ENCODE measurements at regions not wholly inside any gene's neighbourhood (a gene's known extent, or its start where the extent isn't known, plus 50 kb on each side); places are given as distances from the start of the nearest gene placed in this dataset.
A peak's percentile ranks its signal among the peaks of the same experiment; 100 is the strongest.

DNA sequence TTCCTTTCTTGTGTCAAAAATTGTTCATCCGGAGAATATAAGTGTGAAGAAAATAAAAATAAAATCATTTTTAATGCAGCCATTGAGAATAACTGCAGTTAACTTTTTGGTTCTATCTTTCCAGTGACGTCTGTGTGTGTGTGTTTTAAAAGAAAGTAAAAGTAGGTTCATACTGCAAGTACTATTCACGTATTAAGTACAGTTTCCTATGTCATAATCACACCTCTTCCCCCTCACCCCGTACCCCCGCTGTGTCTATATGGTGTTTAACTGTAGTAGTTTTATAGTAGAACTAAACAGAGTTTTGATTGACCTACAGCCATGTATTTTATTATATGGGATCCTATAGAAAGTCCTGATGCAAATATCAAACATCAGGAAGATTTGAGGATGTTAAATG is 78.5 kb upstream of the CLCN4 start:
- H3K4me1 ChIP-seq (replicated peaks in 1 of 2): peaks cover under 1 to 5% of the 10 kb centered on the region in 2 donors
- intact Hi-C loops (cut with DNase I): no loop called here
- H3K27ac ChIP-seq: no peak overlapping the region
- WGBS, 4 donors: 78 to 87% (median 85%) methylated on average over 5 of the region's 5 CpGs
- H3K27me3 ChIP-seq: no peaks in the 10 kb centered on the region
- TF ChIP-seq, protein P1, sequence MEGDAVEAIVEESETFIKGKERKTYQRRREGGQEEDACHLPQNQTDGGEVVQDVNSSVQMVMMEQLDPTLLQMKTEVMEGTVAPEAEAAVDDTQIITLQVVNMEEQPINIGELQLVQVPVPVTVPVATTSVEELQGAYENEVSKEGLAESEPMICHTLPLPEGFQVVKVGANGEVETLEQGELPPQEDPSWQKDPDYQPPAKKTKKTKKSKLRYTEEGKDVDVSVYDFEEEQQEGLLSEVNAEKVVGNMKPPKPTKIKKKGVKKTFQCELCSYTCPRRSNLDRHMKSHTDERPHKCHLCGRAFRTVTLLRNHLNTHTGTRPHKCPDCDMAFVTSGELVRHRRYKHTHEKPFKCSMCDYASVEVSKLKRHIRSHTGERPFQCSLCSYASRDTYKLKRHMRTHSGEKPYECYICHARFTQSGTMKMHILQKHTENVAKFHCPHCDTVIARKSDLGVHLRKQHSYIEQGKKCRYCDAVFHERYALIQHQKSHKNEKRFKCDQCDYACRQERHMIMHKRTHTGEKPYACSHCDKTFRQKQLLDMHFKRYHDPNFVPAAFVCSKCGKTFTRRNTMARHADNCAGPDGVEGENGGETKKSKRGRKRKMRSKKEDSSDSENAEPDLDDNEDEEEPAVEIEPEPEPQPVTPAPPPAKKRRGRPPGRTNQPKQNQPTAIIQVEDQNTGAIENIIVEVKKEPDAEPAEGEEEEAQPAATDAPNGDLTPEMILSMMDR (IDR thresholded peaks at IDR 0.05): no peak
- TF ChIP-seq POLR2A (IDR thresholded peaks at IDR 0.05): no peak
- no peak overlapping the region for H3K4me3 ChIP-seq
- H3K36me3 ChIP-seq (replicated peaks in 1 of 2): no peaks in the 10 kb centered on the region
- no peak for DNase-seq
- no peaks in the 10 kb centered on the region for H3K9me3 ChIP-seq (replicated peaks in 1 of 3)

DNA sequence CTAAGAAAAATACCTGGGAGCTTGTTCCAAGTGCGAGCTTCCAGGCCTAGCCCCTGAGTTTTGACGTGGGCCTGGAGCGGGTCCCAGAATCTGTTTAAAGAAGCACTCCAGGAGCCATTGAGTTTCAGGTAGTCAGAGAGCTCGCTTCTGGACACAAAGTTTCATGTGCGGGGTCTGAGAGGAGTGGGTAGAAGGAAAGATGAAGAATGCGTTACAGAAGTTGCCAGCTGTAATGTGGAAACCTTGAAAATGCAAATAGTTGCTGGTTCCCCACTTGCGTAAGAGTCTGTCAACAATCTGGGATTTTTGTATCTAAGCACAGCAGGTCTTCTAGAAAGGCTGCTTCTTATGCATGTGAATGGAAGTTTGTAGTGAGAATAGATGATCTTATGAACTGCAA is 77.5 kb upstream of the CLCN4 start:
- 79 to 88% (median 83%) methylated on average over 4 to 7 of the region's 7 CpGs for WGBS, 4 donors
- DNase-seq: no peak

DNA sequence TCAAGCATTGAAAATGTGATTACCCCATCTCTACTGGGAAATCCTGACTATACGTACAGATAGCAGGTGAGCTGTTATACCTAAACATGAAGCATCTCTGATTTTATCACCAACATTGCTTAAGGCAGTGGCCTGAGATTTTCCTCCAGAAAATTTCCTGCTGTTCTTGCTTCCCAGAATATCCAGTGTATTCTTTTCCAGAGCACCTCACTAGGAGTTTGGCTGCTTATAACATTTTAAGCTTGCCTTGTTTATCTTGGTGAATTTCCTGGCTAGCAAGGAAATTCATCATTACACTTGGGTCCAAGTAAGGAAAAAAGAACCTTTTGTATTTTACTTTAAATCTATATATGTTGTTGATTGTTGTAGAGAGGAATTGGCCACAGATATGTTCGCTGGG is 73.0 kb upstream of the CLCN4 start:
- TF ChIP-seq, protein P1 (IDR thresholded peaks at IDR 0.05): no peak
- TF ChIP-seq POLR2A (IDR thresholded peaks at IDR 0.05): no peak
- no peak overlapping the region for H3K4me3 ChIP-seq
- H3K36me3 ChIP-seq (replicated peaks in 1 of 2): no peaks in the 10 kb centered on the region
- 59 to 75% (median 67%) methylated on average over 2 of the region's 2 CpGs for WGBS, 4 donors
- intact Hi-C loops (cut with DNase I): no loop called here
- DNase-seq: no peak
- peak overlapping the region in 4 of 5 donors; percentile 58 to 81 (median 67) for H3K27ac ChIP-seq
- H3K27me3 ChIP-seq: no peaks in the 10 kb centered on the region
- peaks cover 6 to 13% of the 10 kb centered on the region in 2 donors for H3K4me1 ChIP-seq (replicated peaks in 1 of 2)
- no peaks in the 10 kb centered on the region for H3K9me3 ChIP-seq (replicated peaks in 1 of 3)

More for the DNA sequence above, 77.5 kb upstream of the CLCN4 start:
- TF ChIP-seq, protein P1 (IDR thresholded peaks at IDR 0.05): no peak
- no peak for TF ChIP-seq POLR2A (IDR thresholded peaks at IDR 0.05)
- H3K4me1 ChIP-seq (replicated peaks in 1 of 2): peaks cover 6 to 13% of the 10 kb centered on the region in 2 donors
- no peaks in the 10 kb centered on the region for H3K27me3 ChIP-seq
- no peak overlapping the region for H3K4me3 ChIP-seq
- H3K36me3 ChIP-seq (replicated peaks in 1 of 2): no peaks in the 10 kb centered on the region
- intact Hi-C loops (cut with DNase I): no loop called here
- H3K9me3 ChIP-seq (replicated peaks in 1 of 3): no peaks in the 10 kb centered on the region
- H3K27ac ChIP-seq: no peak overlapping the region

DNA sequence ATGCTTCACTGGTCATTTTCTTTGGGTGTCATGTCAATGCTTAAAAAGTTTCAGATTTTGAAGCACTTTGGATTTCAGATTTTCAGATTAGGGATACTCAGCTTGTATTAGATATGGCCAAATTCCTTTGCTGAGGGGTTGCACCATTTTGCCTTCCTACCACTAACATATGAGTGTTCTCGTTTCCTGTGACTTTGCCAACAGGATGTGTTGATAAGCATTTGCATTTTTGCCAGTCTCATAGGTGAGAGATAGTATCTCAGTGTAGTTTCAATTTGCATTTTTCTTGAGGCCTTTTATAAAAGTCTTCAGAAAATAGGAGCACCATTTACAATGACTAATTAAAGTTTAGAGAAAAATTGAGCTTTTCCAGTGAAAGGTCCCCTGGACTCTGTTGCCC is 71.6 kb upstream of the CLCN4 start:
- intact Hi-C loops (cut with DNase I): no loop called here
- H3K4me1 ChIP-seq (replicated peaks in 1 of 2): peaks cover 6 to 13% of the 10 kb centered on the region in 2 donors
- DNase-seq: no peak
- TF ChIP-seq, protein P1 (IDR thresholded peaks at IDR 0.05): no peak
- TF ChIP-seq POLR2A (IDR thresholded peaks at IDR 0.05): no peak
- WGBS, 4 donors: 20 to 56% (median 41%) methylated on average over 1 of the region's 1 CpG
- no peak overlapping the region for H3K4me3 ChIP-seq
- H3K27me3 ChIP-seq: no peaks in the 10 kb centered on the region
- no peaks in the 10 kb centered on the region for H3K9me3 ChIP-seq (replicated peaks in 1 of 3)
- no peaks in the 10 kb centered on the region for H3K36me3 ChIP-seq (replicated peaks in 1 of 2)
- no peak overlapping the region for H3K27ac ChIP-seq
